Neural cell (in vitro differentiated cells): ENCODE measurements at regions not wholly inside any gene's neighbourhood (a gene's known extent, or its start where the extent isn't known, plus 50 kb on each side); places are given as distances from the start of the nearest gene placed in this dataset.

Source experiments
- H2AFZ ChIP-seq: fragments of 200-600, 300-800 bp; sonication (generic), shearing (Covaris generic); 2 replicates; pipeline ENCODE4 v1.6.0; 2014; ENCODE audit warnings: low read depth, mild to moderate bottlenecking, antibody characterized with exemption, low read length, moderate library complexity
- H3F3A ChIP-seq: fragments of 200-600 bp; shearing (Covaris generic); 2 replicates; pipeline ENCODE4 v1.6.1; 2016; ENCODE audit warnings: mild to moderate bottlenecking, moderate library complexity, mixed read lengths, antibody characterized with exemption, low read length; ENCODE audit not compliant: insufficient read depth, poor library complexity, severe bottlenecking
- H3K27ac ChIP-seq: fragments of 200-600, 300-800 bp; sonication (generic), shearing (Covaris generic); 2 replicates; pipeline ENCODE4 v1.5.1; 2014; ENCODE audit warnings: mild to moderate bottlenecking, low read length, moderate library complexity
- H3K27me3 ChIP-seq: fragments of 300-800, 200-600 bp; sonication (generic), shearing (Covaris generic); 2 replicates; pipeline ENCODE4 v1.6.0; 2014; ENCODE audit warnings: mild to moderate bottlenecking, low read depth, low read length, moderate library complexity; ENCODE audit not compliant: insufficient read depth
- H3K36me3 ChIP-seq: fragments of 300-800, 200-600 bp; sonication (generic), shearing (Covaris generic); 2 replicates; pipeline ENCODE4 v1.5.1; 2014; ENCODE audit warnings: mild to moderate bottlenecking, antibody characterized with exemption, low read length, moderate library complexity; ENCODE audit not compliant: insufficient read depth
- H3K4me2 ChIP-seq: fragments of 300-800, 200-600 bp; sonication (generic), shearing (Covaris generic); 2 replicates; pipeline ENCODE4 v1.6.0; 2014; ENCODE audit warnings: mild to moderate bottlenecking, low read length
- H3K4me3 ChIP-seq: fragments of 300-800, 200-600 bp; sonication (generic), shearing (Covaris generic); 2 replicates; pipeline ENCODE4 v1.5.1; 2014; ENCODE audit warnings: mild to moderate bottlenecking, low read length, moderate library complexity
- H3K79me2 ChIP-seq: fragments of 200-600 bp; shearing (Covaris generic); replicated peaks from 2 replicates; pipeline ENCODE4 v1.6.0; 2014; ENCODE audit warnings: mild to moderate bottlenecking, low read length, moderate library complexity; ENCODE audit not compliant: insufficient read depth
- H3K9ac ChIP-seq: fragments of 300-800, 200-600 bp; sonication (generic), shearing (Covaris generic); 2 replicates; pipeline ENCODE4 v1.6.1; 2016; ENCODE audit warnings: mild to moderate bottlenecking, low read length, mixed read lengths
- H3K9me2 ChIP-seq: fragments of 200-600 bp; shearing (Covaris generic); 2 replicates; pipeline ENCODE4 v1.6.1; 2016; ENCODE audit warnings: mild to moderate bottlenecking, low read length, mixed read lengths; ENCODE audit not compliant: insufficient read depth
- H3K9me3 ChIP-seq: fragments of 200-600, 300-800 bp; sonication (generic), shearing (Covaris generic); 2 replicates; pipeline ENCODE4 v1.6.1; 2016; ENCODE audit warnings: mild to moderate bottlenecking, mixed run types, low read length, moderate library complexity, mixed read lengths
- H4K20me1 ChIP-seq: fragments of 200-600 bp; shearing (Covaris generic); 2 replicates; pipeline ENCODE4 v1.6.1; 2016; ENCODE audit warnings: mild to moderate bottlenecking, mixed run types; ENCODE audit not compliant: insufficient read depth
- EP300 ChIP-seq: fragments of 450-650 bp; conservative IDR thresholded peaks from 2 replicates; pipeline ENCODE4 v1.6.1; 2014; ENCODE audit warnings: antibody characterized with exemption, mild to moderate bottlenecking, moderate library complexity; ENCODE audit not compliant: poor library complexity, severe bottlenecking
- EZH2 ChIP-seq: fragments of 200-600, 300-800 bp; shearing (Covaris generic), sonication (generic); IDR thresholded peaks from 2 replicates; pipeline ENCODE4 v1.6.1; 2014; ENCODE audit warnings: antibody characterized with exemption, low read length, borderline replicate concordance, mild to moderate bottlenecking; ENCODE audit not compliant: insufficient read depth, poor library complexity, severe bottlenecking
- MXI1 ChIP-seq: fragments of 450-650 bp; conservative IDR thresholded peaks from 2 replicates; pipeline ENCODE4 v1.6.1; 2014; ENCODE audit warnings: antibody characterized with exemption, mild to moderate bottlenecking; ENCODE audit not compliant: poor library complexity, severe bottlenecking
- POLR2AphosphoS5 ChIP-seq: IDR thresholded peaks from 2 replicates; pipeline ENCODE4 v1.6.1; 2012
- RAD21 ChIP-seq: fragments of 450-650 bp; conservative IDR thresholded peaks from 2 replicates; pipeline ENCODE4 v1.6.1; 2014; ENCODE audit warnings: antibody characterized with exemption, mild to moderate bottlenecking, moderate library complexity
- SMC3 ChIP-seq: fragments of 450-650 bp; conservative IDR thresholded peaks from 2 replicates; pipeline ENCODE4 v1.6.1; 2014; ENCODE audit warnings: antibody characterized with exemption, mild to moderate bottlenecking, moderate library complexity; ENCODE audit not compliant: poor library complexity
- TAF1 ChIP-seq: IDR thresholded peaks from 2 replicates; pipeline ENCODE4 v1.6.1; 2012; ENCODE audit warnings: low read depth
- TF ChIP-seq, protein P1 (sequence below): IDR thresholded peaks from 2 replicates; pipeline ENCODE4 v1.6.1; 2012; ENCODE audit warnings: borderline replicate concordance
- TF ChIP-seq, protein P2 (sequence below): fragments of 450-650 bp; IDR thresholded peaks from 2 replicates; pipeline ENCODE4 v1.5.1; 2014; ENCODE audit warnings: antibody characterized with exemption, mild to moderate bottlenecking, moderate library complexity; ENCODE audit not compliant: poor library complexity, severe bottlenecking

- Histone ChIP-seq H3K36me3 (no peaks in the 10 kb centered on the region), H3K9me3 (no peaks in the 10 kb centered on the region), H3K27me3 (no peaks in the 10 kb centered on the region), H3F3A (no peaks in the 10 kb centered on the region), H3K27ac (no peak overlapping the region), H3K9me2 (no peaks in the 10 kb centered on the region), H4K20me1 (no peaks in the 10 kb centered on the region), H3K9ac (no peak overlapping the region), H3K4me3 (no peak overlapping the region), H2AFZ (no peak overlapping the region), H3K4me2 (no peak overlapping the region), H3K79me2 (no peaks in the 10 kb centered on the region)
- TF ChIP-seq RAD21, result no peak
- no peak for TF ChIP-seq SMC3
- TF ChIP-seq TAF1, result no peak
- no peak for TF ChIP-seq POLR2AphosphoS5
- TF ChIP-seq, protein P1, sequence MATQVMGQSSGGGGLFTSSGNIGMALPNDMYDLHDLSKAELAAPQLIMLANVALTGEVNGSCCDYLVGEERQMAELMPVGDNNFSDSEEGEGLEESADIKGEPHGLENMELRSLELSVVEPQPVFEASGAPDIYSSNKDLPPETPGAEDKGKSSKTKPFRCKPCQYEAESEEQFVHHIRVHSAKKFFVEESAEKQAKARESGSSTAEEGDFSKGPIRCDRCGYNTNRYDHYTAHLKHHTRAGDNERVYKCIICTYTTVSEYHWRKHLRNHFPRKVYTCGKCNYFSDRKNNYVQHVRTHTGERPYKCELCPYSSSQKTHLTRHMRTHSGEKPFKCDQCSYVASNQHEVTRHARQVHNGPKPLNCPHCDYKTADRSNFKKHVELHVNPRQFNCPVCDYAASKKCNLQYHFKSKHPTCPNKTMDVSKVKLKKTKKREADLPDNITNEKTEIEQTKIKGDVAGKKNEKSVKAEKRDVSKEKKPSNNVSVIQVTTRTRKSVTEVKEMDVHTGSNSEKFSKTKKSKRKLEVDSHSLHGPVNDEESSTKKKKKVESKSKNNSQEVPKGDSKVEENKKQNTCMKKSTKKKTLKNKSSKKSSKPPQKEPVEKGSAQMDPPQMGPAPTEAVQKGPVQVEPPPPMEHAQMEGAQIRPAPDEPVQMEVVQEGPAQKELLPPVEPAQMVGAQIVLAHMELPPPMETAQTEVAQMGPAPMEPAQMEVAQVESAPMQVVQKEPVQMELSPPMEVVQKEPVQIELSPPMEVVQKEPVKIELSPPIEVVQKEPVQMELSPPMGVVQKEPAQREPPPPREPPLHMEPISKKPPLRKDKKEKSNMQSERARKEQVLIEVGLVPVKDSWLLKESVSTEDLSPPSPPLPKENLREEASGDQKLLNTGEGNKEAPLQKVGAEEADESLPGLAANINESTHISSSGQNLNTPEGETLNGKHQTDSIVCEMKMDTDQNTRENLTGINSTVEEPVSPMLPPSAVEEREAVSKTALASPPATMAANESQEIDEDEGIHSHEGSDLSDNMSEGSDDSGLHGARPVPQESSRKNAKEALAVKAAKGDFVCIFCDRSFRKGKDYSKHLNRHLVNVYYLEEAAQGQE, result no peak
- no peak for TF ChIP-seq MXI1
- TF ChIP-seq, protein P2, sequence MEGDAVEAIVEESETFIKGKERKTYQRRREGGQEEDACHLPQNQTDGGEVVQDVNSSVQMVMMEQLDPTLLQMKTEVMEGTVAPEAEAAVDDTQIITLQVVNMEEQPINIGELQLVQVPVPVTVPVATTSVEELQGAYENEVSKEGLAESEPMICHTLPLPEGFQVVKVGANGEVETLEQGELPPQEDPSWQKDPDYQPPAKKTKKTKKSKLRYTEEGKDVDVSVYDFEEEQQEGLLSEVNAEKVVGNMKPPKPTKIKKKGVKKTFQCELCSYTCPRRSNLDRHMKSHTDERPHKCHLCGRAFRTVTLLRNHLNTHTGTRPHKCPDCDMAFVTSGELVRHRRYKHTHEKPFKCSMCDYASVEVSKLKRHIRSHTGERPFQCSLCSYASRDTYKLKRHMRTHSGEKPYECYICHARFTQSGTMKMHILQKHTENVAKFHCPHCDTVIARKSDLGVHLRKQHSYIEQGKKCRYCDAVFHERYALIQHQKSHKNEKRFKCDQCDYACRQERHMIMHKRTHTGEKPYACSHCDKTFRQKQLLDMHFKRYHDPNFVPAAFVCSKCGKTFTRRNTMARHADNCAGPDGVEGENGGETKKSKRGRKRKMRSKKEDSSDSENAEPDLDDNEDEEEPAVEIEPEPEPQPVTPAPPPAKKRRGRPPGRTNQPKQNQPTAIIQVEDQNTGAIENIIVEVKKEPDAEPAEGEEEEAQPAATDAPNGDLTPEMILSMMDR, result no peak
- TF ChIP-seq EZH2, result no peak
- no peak for TF ChIP-seq EP300
Observed at GRCh38 chr2:53242090-53242489, 525.5 kb upstream of the CHAC2 start.

- H4K20me1 ChIP-seq, result no peaks in the 10 kb centered on the region
- H3K9ac ChIP-seq, result no peak overlapping the region
- no peak overlapping the region for H2AFZ ChIP-seq
- no peaks in the 10 kb centered on the region for H3K9me3 ChIP-seq
- H3K4me2 ChIP-seq, result no peak overlapping the region
- H3F3A ChIP-seq, result no peaks in the 10 kb centered on the region
- no peaks in the 10 kb centered on the region for H3K9me2 ChIP-seq
- no peak overlapping the region for H3K27ac ChIP-seq
- H3K4me3 ChIP-seq, result no peak overlapping the region
- TF ChIP-seq EP300 (no peak), RAD21 (no peak), MXI1 (no peak)
- H3K36me3 ChIP-seq, result no peaks in the 10 kb centered on the region
- no peaks in the 10 kb centered on the region for H3K27me3 ChIP-seq
- no peaks in the 10 kb centered on the region for H3K79me2 ChIP-seq
Observed at GRCh38 chr2:53235836-53236582, 531.6 kb upstream of the CHAC2 start.
